Activated CD8-positive, alpha-beta memory T cell treated with anti-CD3 and anti-CD28 coated beads, Interleukin-2, amount 50 U/mL, for 24 hours (primary cell): ENCODE measurements at regions not wholly inside any gene's neighbourhood (a gene's known extent, or its start where the extent isn't known, plus 50 kb on each side); places are given as distances from the start of the nearest gene placed in this dataset.
"Not testable (repeated sequence)": the region's sequence is repeated elsewhere in the genome, so short reads cannot be mapped to it uniquely, and the experiment has no call there.

Experiments used
- DNase-seq: peaks from one replicate; pipeline ENCODE4 v3.0.0-alpha.2; 2020; ENCODE audit errors: extremely low read depth

GRCh38 chr7:6882321-6882721, 56.2 kb upstream of the CCZ1B start:
- DNase-seq, result not testable (repeated sequence)

- DNase-seq, result not testable (repeated sequence)
These were observed 57.7 kb upstream of the CCZ1B start for GRCh38 chr7:6883756-6884155.

GRCh38 chr7:6886198-6886597, 60.1 kb upstream of the CCZ1B start:
- DNase-seq, result no peak

- DNase-seq, result not testable (repeated sequence)
These were observed 62.4 kb upstream of the CCZ1B start for GRCh38 chr7:6888267-6889045.

- DNase-seq, result no peak
These were observed 63.3 kb upstream of the CCZ1B start for GRCh38 chr7:6889252-6889812.

GRCh38 chr7:6902097-6902518, 76.0 kb upstream of the CCZ1B start:
- not testable (repeated sequence) for DNase-seq

GRCh38 chr7:6903289-6903688, 77.2 kb upstream of the CCZ1B start:
- not testable (repeated sequence) for DNase-seq

- DNase-seq, result not testable (repeated sequence)
These were observed 77.7 kb upstream of the CCZ1B start for GRCh38 chr7:6903792-6904191.

- DNase-seq, result no peak
These were observed 91.2 kb upstream of the CCZ1B start for GRCh38 chr7:6917258-6917657.

GRCh38 chr7:6919169-6919568, 93.1 kb upstream of the CCZ1B start:
- not testable (repeated sequence) for DNase-seq

GRCh38 chr7:6924523-6924922, 98.4 kb upstream of the CCZ1B start:
- DNase-seq, result not testable (repeated sequence)

- not testable (repeated sequence) for DNase-seq
These were observed 100.4 kb upstream of the CCZ1B start for GRCh38 chr7:6926193-6927174.

- not testable (repeated sequence) for DNase-seq
These were observed 101.6 kb upstream of the CCZ1B start for GRCh38 chr7:6927643-6928042.

GRCh38 chr7:6929588-6929987, 103.5 kb upstream of the CCZ1B start:
- DNase-seq, result not testable (repeated sequence)

GRCh38 chr7:6930081-6930635, 104.1 kb upstream of the CCZ1B start:
- not testable (repeated sequence) for DNase-seq

- DNase-seq, result not testable (repeated sequence)
These were observed 104.7 kb upstream of the CCZ1B start for GRCh38 chr7:6930787-6931186.

- DNase-seq, result not testable (repeated sequence)
These were observed 105.4 kb upstream of the CCZ1B start for GRCh38 chr7:6931456-6931855.

- DNase-seq, result not testable (repeated sequence)
These were observed 108.0 kb upstream of the CCZ1B start for GRCh38 chr7:6933954-6934632.

GRCh38 chr7:6934981-6935380, 108.9 kb upstream of the CCZ1B start:
- no peak for DNase-seq

GRCh38 chr7:6936626-6937025, 110.6 kb upstream of the CCZ1B start:
- not testable (repeated sequence) for DNase-seq

- DNase-seq, result not testable (repeated sequence)
These were observed 111.7 kb upstream of the CCZ1B start for GRCh38 chr7:6937746-6938145.
